ENCODE measurements at regions not wholly inside any gene's neighbourhood (a gene's known extent, or its start where the extent isn't known, plus 50 kb on each side); places are given as distances from the start of the nearest gene placed in this dataset.

DNA sequence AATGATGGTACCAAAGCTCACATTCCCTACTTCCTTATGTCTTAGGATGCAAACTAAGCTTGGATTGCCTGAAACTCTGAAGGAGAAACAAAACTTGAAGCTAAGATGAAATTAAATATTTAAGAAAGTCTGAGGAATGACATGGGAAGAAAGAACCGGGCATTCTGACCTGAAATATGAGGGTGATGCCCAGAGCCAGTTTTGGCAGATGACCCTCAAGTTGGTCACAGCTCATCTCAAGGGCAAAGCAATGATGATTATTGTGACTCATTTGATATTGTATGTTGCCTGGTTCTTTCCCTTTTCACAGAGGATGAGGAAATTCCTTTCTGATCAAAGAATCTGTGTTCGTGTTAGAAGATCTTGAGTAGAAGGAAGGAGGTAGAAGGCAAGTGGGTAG, 96.0 kb upstream of the NHS start:
- ChIA-PET POLR2A (no interaction called here), CTCF (interaction anchor here (0.6 kb wide), 1 partner anchor 39 kb away, joined by 3 read pairs; no protein-coding TSS in a partner anchor)
- Mint-ChIP-seq H3K9me3 (ENCODE audit: unreplicated experiment) (no peaks in the 10 kb centered on the region), H3K4me3 (ENCODE audit: unreplicated experiment) (no peak overlapping the region), H3K27me3 (ENCODE audit: insufficient read depth, unreplicated experiment) (peaks cover 50% of the 10 kb centered on the region), H3K4me1 (ENCODE audit: insufficient read depth, unreplicated experiment) (no peaks in the 10 kb centered on the region), H3K36me3 (ENCODE audit: insufficient read depth, unreplicated experiment) (no peaks in the 10 kb centered on the region), H3K27ac (ENCODE audit: low read depth, unreplicated experiment) (no peak overlapping the region)
- intact Hi-C loops (cut with micrococcal nuclease), result no loop called here
- no TSS peak for BruUV-seq (replicated peaks)
- DNase-seq (ENCODE audit: unreplicated experiment), result no peak
- TF ChIP-seq, protein P1, sequence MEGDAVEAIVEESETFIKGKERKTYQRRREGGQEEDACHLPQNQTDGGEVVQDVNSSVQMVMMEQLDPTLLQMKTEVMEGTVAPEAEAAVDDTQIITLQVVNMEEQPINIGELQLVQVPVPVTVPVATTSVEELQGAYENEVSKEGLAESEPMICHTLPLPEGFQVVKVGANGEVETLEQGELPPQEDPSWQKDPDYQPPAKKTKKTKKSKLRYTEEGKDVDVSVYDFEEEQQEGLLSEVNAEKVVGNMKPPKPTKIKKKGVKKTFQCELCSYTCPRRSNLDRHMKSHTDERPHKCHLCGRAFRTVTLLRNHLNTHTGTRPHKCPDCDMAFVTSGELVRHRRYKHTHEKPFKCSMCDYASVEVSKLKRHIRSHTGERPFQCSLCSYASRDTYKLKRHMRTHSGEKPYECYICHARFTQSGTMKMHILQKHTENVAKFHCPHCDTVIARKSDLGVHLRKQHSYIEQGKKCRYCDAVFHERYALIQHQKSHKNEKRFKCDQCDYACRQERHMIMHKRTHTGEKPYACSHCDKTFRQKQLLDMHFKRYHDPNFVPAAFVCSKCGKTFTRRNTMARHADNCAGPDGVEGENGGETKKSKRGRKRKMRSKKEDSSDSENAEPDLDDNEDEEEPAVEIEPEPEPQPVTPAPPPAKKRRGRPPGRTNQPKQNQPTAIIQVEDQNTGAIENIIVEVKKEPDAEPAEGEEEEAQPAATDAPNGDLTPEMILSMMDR (IDR thresholded peaks at IDR 0.05; ENCODE audit: unreplicated experiment), result no peak

DNA sequence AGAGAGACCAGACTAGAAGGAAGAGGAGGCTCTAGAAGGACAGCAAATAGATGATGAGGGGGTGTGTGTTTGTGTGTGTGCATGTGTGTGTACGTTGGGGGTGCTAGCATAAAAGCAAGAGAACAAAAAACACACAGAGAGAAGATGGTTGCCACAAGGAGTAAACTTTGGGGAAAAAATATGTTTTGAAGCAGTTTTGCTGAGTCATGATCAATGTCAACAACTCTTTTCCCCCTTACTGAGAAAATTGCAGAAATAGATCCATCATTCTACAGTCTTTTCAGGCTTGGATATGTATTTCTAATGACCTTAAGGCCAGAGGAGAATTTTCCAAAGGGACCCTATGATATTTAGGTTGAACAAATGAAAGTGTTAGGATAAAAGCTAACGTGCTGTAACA, 89.0 kb upstream of the NHS start:
- H3K27me3 Mint-ChIP-seq (ENCODE audit: insufficient read depth, unreplicated experiment), result peaks cover 29% of the 10 kb centered on the region
- no peaks in the 10 kb centered on the region for H3K4me1 Mint-ChIP-seq (ENCODE audit: insufficient read depth, unreplicated experiment)
- CTCF ChIA-PET, result no interaction called here
- H3K27ac Mint-ChIP-seq (ENCODE audit: low read depth, unreplicated experiment), result no peak overlapping the region
- H3K36me3 Mint-ChIP-seq (ENCODE audit: insufficient read depth, unreplicated experiment), result no peaks in the 10 kb centered on the region
- H3K9me3 Mint-ChIP-seq (ENCODE audit: unreplicated experiment), result peaks cover 8% of the 10 kb centered on the region
- no TSS peak for BruUV-seq (replicated peaks)
- no peak overlapping the region for H3K4me3 Mint-ChIP-seq (ENCODE audit: unreplicated experiment)
- no peak for DNase-seq (ENCODE audit: unreplicated experiment)
- TF ChIP-seq, protein P1 (IDR thresholded peaks at IDR 0.05; ENCODE audit: unreplicated experiment), result no peak
- POLR2A ChIA-PET, result no interaction called here
- intact Hi-C loops (cut with micrococcal nuclease), result no loop called here

DNA sequence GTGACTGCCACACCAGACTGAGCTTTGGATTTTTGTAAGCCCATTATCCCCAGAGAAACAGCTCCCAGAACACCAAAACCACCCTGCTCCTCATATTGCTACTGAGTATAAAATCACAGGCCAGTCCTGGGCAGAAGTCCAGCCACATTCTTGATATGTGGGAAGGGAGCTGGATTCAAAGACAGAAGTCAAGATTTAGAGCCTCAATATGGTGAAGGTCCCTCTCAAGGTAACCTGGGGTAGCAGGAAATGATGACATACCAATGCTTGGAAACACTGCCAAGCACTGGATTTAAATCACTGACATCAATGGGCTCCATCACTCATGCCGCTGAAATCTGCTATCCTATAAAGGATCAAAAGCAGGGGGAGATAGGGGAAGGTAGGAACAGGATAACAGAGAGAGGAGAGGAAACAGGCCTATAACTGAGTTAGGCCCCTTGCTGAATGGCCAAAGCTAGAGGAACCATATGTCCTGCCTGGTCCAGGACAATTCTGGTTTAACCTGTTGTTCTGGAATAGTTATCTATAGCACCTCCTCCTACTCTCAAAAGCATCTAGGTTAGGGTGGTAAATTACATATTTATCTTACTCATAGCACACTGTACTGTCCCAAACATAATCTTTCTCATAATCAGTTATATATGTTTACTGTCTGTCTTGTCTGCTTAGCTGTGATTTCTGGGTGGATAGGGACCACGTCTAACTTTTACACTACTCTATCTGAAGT, 83.7 kb upstream of the NHS start:
- ChIA-PET POLR2A (no interaction called here), CTCF (interaction anchor here (3.2 kb wide), 1 partner anchor 48 kb away, joined by 10 read pairs; no protein-coding TSS in a partner anchor)
- Mint-ChIP-seq H3K36me3 (ENCODE audit: insufficient read depth, unreplicated experiment) (no peaks in the 10 kb centered on the region), H3K4me1 (ENCODE audit: insufficient read depth, unreplicated experiment) (no peaks in the 10 kb centered on the region), H3K4me3 (ENCODE audit: unreplicated experiment) (no peak overlapping the region), H3K9me3 (ENCODE audit: unreplicated experiment) (peaks cover 8% of the 10 kb centered on the region), H3K27me3 (ENCODE audit: insufficient read depth, unreplicated experiment) (peaks cover 21% of the 10 kb centered on the region), H3K27ac (ENCODE audit: low read depth, unreplicated experiment) (no peak overlapping the region)
- intact Hi-C loops (cut with micrococcal nuclease), result no loop called here
- no peak for DNase-seq (ENCODE audit: unreplicated experiment)
- TF ChIP-seq, protein P1 (IDR thresholded peaks at IDR 0.05; ENCODE audit: unreplicated experiment), result no peak
- BruUV-seq (replicated peaks), result no TSS peak

DNA sequence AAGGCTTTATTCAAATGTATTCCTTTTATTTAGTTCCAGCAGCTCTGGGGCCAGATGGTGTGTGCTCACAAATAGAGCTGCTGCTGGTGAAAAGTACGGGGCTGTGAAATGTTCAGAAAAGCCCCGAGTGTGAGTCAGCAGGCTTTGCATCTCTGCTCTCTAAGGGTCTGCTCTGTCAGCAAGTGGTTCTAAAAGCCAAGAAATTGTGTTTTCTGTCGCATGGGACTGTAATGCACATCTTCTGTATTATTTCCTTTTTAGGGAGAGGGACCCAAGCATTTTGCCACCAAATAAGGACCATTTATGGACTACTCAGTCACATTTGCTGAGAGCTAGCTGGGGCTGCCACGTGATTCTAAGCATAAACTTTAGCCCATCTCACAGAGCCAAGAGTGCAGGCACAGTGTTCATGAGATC, 82.9 kb upstream of the NHS start:
- intact Hi-C loops (cut with micrococcal nuclease), result no loop called here
- H3K27ac Mint-ChIP-seq (ENCODE audit: low read depth, unreplicated experiment), result no peak overlapping the region
- TF ChIP-seq, protein P1 (IDR thresholded peaks at IDR 0.05; ENCODE audit: unreplicated experiment), result no peak
- DNase-seq (ENCODE audit: unreplicated experiment), result no peak
- ChIA-PET POLR2A (no interaction called here), CTCF (interaction anchor here (0.5 to 3.2 kb wide), 2 partner anchors 49 to 466 kb away, joined by 3 to 10 read pairs; no protein-coding TSS in a partner anchor)
- H3K36me3 Mint-ChIP-seq (ENCODE audit: insufficient read depth, unreplicated experiment), result no peaks in the 10 kb centered on the region
- no peaks in the 10 kb centered on the region for H3K4me1 Mint-ChIP-seq (ENCODE audit: insufficient read depth, unreplicated experiment)
- peaks cover 21% of the 10 kb centered on the region for H3K27me3 Mint-ChIP-seq (ENCODE audit: insufficient read depth, unreplicated experiment)
- BruUV-seq (replicated peaks), result no TSS peak
- H3K9me3 Mint-ChIP-seq (ENCODE audit: unreplicated experiment), result peaks cover 8% of the 10 kb centered on the region
- no peak overlapping the region for H3K4me3 Mint-ChIP-seq (ENCODE audit: unreplicated experiment)

All from MCF 10A (cell line).